Transverse colon (tissue), 4 donors: ENCODE measurements at regions not wholly inside any gene's neighbourhood (a gene's known extent, or its start where the extent isn't known, plus 50 kb on each side); places are given as distances from the start of the nearest gene placed in this dataset.

Source experiments
- DNase-seq: peaks from one replicate; pipeline ENCODE4 v3.0.0-alpha.2; 2019
- H3K27ac ChIP-seq, 4 donors: fragments of 200-600 bp; sonication (generic); 2 replicates each; pipeline ENCODE4 v1.5.1; 2016 to 2018; ENCODE audit warnings: inconsistent platforms in 4 of 4
- H3K27me3 ChIP-seq: fragments of 200-600 bp; sonication (generic); 2 replicates; pipeline ENCODE4 v1.5.1; 2017; ENCODE audit warnings: inconsistent platforms
- H3K36me3 ChIP-seq, 4 donors: fragments of 200-600 bp; sonication (generic); 2 replicates each; pipeline ENCODE4 v1.5.1; 2017 to 2019; ENCODE audit warnings: inconsistent platforms in 4 of 4
- H3K4me1 ChIP-seq, 4 donors: fragments of 200-600 bp; sonication (generic); 2 replicates each; pipeline ENCODE4 v1.5.1; 2017 to 2020; ENCODE audit warnings: inconsistent platforms in 4 of 4
- H3K4me3 ChIP-seq, 4 donors: fragments of 200-600 bp; sonication (generic); 1 replicate in 1 of 4; 2 replicates in 3 of 4; pipeline versions ENCODE4 v1.5.1 to v1.6.1; 2017 to 2019; ENCODE audit warnings: inconsistent platforms in 4 of 4
- H3K9me3 ChIP-seq, 2 donors: fragments of 200-600 bp; sonication (generic); 2 replicates each; pipeline ENCODE4 v1.5.1; 2017 to 2019; ENCODE audit warnings: inconsistent platforms in 2 of 2
- EP300 ChIP-seq: sonication (generic); formaldehyde crosslinking; IDR thresholded peaks from one replicate; pipeline ENCODE4 v1.6.1; 2017; ENCODE audit warnings: antibody characterized with exemption, low read depth
- POLR2A ChIP-seq: fragments of 450-650 bp; IDR thresholded peaks from one replicate; pipeline ENCODE4 v1.6.1; 2016; ENCODE audit warnings: antibody characterized with exemption, mild to moderate bottlenecking, moderate library complexity
- POLR2AphosphoS5 ChIP-seq, 3 donors: sonication (generic); formaldehyde crosslinking; IDR thresholded peaks; one replicate each; pipeline ENCODE4 v1.6.1; 2016; ENCODE audit warnings: antibody characterized with exemption in 3 of 3
- WGBS, 2 donors: methylation state at CpG; one replicate each; pipeline ENCODE4 v1.1.5; 2018; ENCODE audit warnings: low coverage in 1 of 2; 5-methylcytosine and 5-hydroxymethylcytosine counted together
- in situ Hi-C, 4 donors: fragments of 200-750 bp; cut with MboI; loops; one replicate each; pipeline versions ENCODE4 v1.15.0 to v1.15.1; 2017; ENCODE audit warnings: low sequenced_read_pairs in 3 of 4, low pct_ligation_motif_present in 1 of 4, low pct_unique_long_range_greater_than_20kb in 1 of 4
- intact Hi-C: fragments of 100-400 bp; cut with DNase I; formaldehyde crosslinking; loops from one replicate; pipeline ENCODE4 v1.15.1; 2023; ENCODE audit warnings: low total_unique reads
- TF ChIP-seq, protein P1 (sequence below), 5 experiments: fragments of 200-600 bp in 3 of 5; fragments of 450-650 bp in 2 of 5; sonication (generic) in 3 of 5; IDR thresholded peaks; 1 replicate in 2 of 5; 2 replicates in 3 of 5; pipeline ENCODE4 v1.5.1; 2016 to 2017; ENCODE audit warnings: antibody characterized with exemption in 5 of 5, inconsistent platforms in 3 of 5, mild to moderate bottlenecking in 2 of 5, moderate library complexity in 1 of 5

DNA sequence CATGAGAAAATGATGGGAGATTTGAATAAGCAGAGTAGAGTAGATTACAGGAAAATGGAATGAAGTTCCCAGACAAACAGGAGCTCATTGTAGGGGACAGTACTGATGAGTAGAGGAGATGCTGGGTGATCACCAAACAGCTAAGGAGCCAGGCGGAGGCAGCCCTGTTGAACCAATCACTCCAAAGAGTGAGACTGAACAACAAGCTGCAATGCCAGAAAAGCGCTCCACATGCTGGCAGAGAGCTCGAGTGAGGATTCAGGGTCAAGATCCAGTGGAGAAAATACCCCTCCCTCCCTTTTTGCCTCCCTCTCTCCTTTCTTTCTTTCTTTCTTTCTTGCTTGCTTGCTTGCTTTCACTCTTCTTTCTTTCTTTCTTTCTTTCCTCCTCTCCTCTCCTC is 133.3 kb downstream of the PFKFB3 start:
- no peak overlapping the region for H3K27ac ChIP-seq
- H3K9me3 ChIP-seq: no peaks in the 10 kb centered on the region
- H3K36me3 ChIP-seq: no peaks in the 10 kb centered on the region
- no peaks in the 10 kb centered on the region for H3K27me3 ChIP-seq
- in situ Hi-C loops: no loop called here
- no peaks in the 10 kb centered on the region for H3K4me1 ChIP-seq
- TF ChIP-seq, protein P1, sequence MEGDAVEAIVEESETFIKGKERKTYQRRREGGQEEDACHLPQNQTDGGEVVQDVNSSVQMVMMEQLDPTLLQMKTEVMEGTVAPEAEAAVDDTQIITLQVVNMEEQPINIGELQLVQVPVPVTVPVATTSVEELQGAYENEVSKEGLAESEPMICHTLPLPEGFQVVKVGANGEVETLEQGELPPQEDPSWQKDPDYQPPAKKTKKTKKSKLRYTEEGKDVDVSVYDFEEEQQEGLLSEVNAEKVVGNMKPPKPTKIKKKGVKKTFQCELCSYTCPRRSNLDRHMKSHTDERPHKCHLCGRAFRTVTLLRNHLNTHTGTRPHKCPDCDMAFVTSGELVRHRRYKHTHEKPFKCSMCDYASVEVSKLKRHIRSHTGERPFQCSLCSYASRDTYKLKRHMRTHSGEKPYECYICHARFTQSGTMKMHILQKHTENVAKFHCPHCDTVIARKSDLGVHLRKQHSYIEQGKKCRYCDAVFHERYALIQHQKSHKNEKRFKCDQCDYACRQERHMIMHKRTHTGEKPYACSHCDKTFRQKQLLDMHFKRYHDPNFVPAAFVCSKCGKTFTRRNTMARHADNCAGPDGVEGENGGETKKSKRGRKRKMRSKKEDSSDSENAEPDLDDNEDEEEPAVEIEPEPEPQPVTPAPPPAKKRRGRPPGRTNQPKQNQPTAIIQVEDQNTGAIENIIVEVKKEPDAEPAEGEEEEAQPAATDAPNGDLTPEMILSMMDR (IDR thresholded peaks at IDR 0.05): no peak
- TF ChIP-seq EP300 (no peak), POLR2AphosphoS5 (IDR thresholded peaks at IDR 0.05) (no peak), POLR2A (no peak)
- H3K4me3 ChIP-seq: no peak overlapping the region
- 89 to 97% methylated on average over 3 of the region's 3 CpGs for WGBS, 2 donors
- DNase-seq: no peak
- intact Hi-C loops: no loop called here

DNA sequence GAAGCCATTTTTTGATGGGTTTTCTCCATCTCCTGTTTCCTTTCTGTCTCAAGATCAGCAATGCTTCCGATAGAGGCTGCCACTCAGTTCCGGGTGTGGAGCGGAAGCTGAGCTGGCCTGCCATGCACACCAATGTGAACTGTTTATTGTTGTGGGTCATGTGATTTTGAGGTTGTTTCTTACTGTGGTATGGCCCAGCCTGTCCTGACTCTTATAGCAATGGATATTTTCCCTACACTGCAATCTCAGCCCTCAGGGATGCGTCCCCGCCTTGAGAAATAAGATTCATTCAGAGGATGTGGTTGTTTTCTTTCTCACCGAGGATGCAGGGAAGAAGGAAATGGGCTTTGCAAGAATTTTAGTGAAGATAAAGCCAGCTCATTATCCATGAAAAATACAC is 134.7 kb downstream of the PFKFB3 start:
- Histone ChIP-seq H3K4me3 (no peak overlapping the region), H3K36me3 (no peaks in the 10 kb centered on the region), H3K27me3 (no peaks in the 10 kb centered on the region), H3K9me3 (no peaks in the 10 kb centered on the region), H3K27ac (no peak overlapping the region), H3K4me1 (no peaks in the 10 kb centered on the region)
- WGBS, 2 donors: 75 to 85% methylated on average over 3 to 6 of the region's 6 CpGs
- no peak for DNase-seq
- in situ Hi-C loops (no loop called here), intact Hi-C loops (no loop called here)
- no peak for TF ChIP-seq EP300
- no peak for TF ChIP-seq POLR2A
- TF ChIP-seq, protein P1 (IDR thresholded peaks at IDR 0.05): no peak
- TF ChIP-seq POLR2AphosphoS5 (IDR thresholded peaks at IDR 0.05): no peak

DNA sequence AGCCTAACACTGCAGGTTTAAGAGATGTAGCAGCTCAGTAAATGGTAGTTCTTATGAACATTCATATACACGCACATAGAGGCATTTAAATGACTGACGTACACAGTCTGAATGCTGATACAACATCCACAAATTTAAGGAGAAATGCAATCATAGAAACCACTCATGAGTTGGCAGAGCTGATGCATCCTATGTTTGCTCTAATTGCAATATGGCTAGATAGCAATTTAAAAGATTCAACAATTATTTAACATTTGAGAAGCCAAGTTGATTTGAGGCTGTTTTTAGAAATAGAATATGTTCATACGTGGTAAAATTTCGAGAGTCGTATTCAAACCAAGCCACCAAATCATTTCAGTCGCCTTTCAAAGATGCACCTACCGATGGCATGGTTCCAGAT is 135.6 kb downstream of the PFKFB3 start:
- WGBS, 2 donors: 72 to 88% methylated on average over 6 to 7 of the region's 7 CpGs
- intact Hi-C loops: no loop called here
- no peak for TF ChIP-seq POLR2A
- no peak for TF ChIP-seq POLR2AphosphoS5 (IDR thresholded peaks at IDR 0.05)
- TF ChIP-seq, protein P1 (IDR thresholded peaks at IDR 0.05): no peak
- no peak for TF ChIP-seq EP300

DNA sequence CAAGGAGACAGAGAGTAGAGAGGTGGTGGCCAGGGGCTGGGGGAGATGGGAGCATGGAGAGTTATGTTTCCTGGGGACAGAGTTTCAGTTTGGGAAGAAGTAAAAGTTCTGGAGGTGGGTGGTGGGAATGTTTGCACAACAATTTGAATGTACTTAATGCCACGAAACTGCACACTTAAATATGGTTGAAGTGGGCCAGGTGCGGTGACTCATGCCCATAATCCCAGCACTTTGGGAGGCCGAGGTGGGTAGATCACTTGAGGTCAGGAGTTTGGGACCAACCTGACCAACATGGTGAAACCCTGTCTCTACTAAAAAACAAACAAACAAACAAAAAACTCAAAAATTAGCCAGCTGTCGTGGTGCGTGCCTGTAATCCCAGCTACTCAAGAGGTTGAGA is 137.2 kb downstream of the PFKFB3 start:
- Histone ChIP-seq H3K36me3 (no peaks in the 10 kb centered on the region), H3K27ac (no peak overlapping the region), H3K4me3 (no peak overlapping the region), H3K4me1 (no peaks in the 10 kb centered on the region), H3K27me3 (no peaks in the 10 kb centered on the region), H3K9me3 (no peaks in the 10 kb centered on the region)
- DNase-seq: no peak
- intact Hi-C loops: no loop called here
- in situ Hi-C loops: no loop called here
- TF ChIP-seq POLR2A (no peak), POLR2AphosphoS5 (IDR thresholded peaks at IDR 0.05) (no peak), EP300 (no peak)
- TF ChIP-seq, protein P1 (IDR thresholded peaks at IDR 0.05): no peak
- WGBS, 2 donors: 78 to 81% methylated on average over 5 of the region's 5 CpGs

More for the DNA sequence above, 135.6 kb downstream of the PFKFB3 start:
- Histone ChIP-seq H3K4me1 (no peaks in the 10 kb centered on the region), H3K36me3 (no peaks in the 10 kb centered on the region), H3K27me3 (no peaks in the 10 kb centered on the region), H3K9me3 (no peaks in the 10 kb centered on the region), H3K27ac (no peak overlapping the region), H3K4me3 (no peak overlapping the region)
- no peak for DNase-seq
- in situ Hi-C loops: no loop called here
